Lower leg skin (tissue), 3 donors: ENCODE measurements at regions not wholly inside any gene's neighbourhood (a gene's known extent, or its start where the extent isn't known, plus 50 kb on each side); places are given as distances from the start of the nearest gene placed in this dataset.

ENCODE experiments used
- CTCF ChIP-seq, 3 donors: fragments of 450-650 bp; IDR thresholded peaks; one replicate each; pipeline ENCODE4 v1.5.1; 2016; ENCODE audit warnings: antibody characterized with exemption in 3 of 3, mild to moderate bottlenecking in 3 of 3, moderate library complexity in 2 of 3
- POLR2A ChIP-seq, 2 donors: fragments of 450-650 bp; IDR thresholded peaks; one replicate each; pipeline ENCODE4 v1.6.1; 2016 to 2017; ENCODE audit warnings: antibody characterized with exemption in 2 of 2, mild to moderate bottlenecking in 1 of 2, moderate library complexity in 1 of 2

- no peak for TF ChIP-seq CTCF (IDR thresholded peaks at IDR 0.05)
- TF ChIP-seq POLR2A (IDR thresholded peaks at IDR 0.05), result no peak
These were observed 300.4 kb upstream of the KCNH7 start for GRCh38 chr2:163138947-163139346.
